ENCODE measurements at regions not wholly inside any gene's neighbourhood (a gene's known extent, or its start where the extent isn't known, plus 50 kb on each side); places are given as distances from the start of the nearest gene placed in this dataset.

GRCh38 chr1:172763057-172763456, 104.2 kb downstream of the FASLG start:
- Histone ChIP-seq H3K9me3 (ENCODE audit: insufficient read depth, low read length) (no peaks in the 10 kb centered on the region), H3K4me2 (ENCODE audit: low read depth, low read length, poor library complexity, severe bottlenecking) (no peak overlapping the region), H3K27me3 (ENCODE audit: low read length) (no peaks in the 10 kb centered on the region), H3K9me2 (replicated peaks; ENCODE audit: insufficient read depth, low read length) (no peaks in the 10 kb centered on the region), H4K20me1 (ENCODE audit: low read depth, low read length) (no peaks in the 10 kb centered on the region), H3F3A (ENCODE audit: insufficient read depth) (no peaks in the 10 kb centered on the region), H3K4me3 (ENCODE audit: insufficient read depth, low read length, poor library complexity, severe bottlenecking) (no peak overlapping the region), H3K27ac (ENCODE audit: low read depth, low read length) (no peak overlapping the region), H3K79me2 (ENCODE audit: insufficient read depth, low read length) (no peaks in the 10 kb centered on the region), H3K36me3 (ENCODE audit: low read length) (no peaks in the 10 kb centered on the region), H2AFZ (ENCODE audit: low read depth, low read length, severe bottlenecking) (no peak overlapping the region), H3K9ac (ENCODE audit: low read length) (no peak overlapping the region)
- TF ChIP-seq EZH2phosphoT487 (conservative IDR thresholded peaks at IDR 0.05; ENCODE audit: low read length) = no peak
- no peak for TF ChIP-seq CTCF (IDR thresholded peaks at IDR 0.05; ENCODE audit: insufficient read depth, low read length, poor library complexity, severe bottlenecking)

DNA sequence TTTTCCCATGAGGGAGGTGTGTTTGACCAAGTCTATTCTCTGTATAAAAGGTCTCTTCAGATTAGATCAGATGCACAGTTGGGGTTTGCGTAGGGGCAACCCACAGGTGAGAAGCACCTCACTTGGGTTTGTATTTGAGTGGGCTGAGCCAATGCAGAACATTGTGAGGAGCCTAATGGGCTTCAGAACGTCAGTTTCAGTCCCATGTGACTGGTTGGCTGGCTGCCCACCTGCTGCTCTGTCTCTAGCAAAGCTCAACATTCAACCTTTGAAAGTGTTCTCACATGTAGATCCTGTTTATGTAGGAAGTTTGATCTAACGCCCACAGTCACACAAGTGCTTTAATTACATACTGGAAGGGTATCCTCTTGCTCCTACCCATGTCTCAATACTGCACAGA, 105.5 kb downstream of the FASLG start:
- Histone ChIP-seq H4K20me1 (ENCODE audit: low read depth, low read length) (no peaks in the 10 kb centered on the region), H3K36me3 (ENCODE audit: low read length) (no peaks in the 10 kb centered on the region), H3F3A (ENCODE audit: insufficient read depth) (no peaks in the 10 kb centered on the region), H3K79me2 (ENCODE audit: insufficient read depth, low read length) (no peaks in the 10 kb centered on the region), H3K4me2 (ENCODE audit: low read depth, low read length, poor library complexity, severe bottlenecking) (no peak overlapping the region), H3K9me3 (ENCODE audit: insufficient read depth, low read length) (no peaks in the 10 kb centered on the region), H2AFZ (ENCODE audit: low read depth, low read length, severe bottlenecking) (no peak overlapping the region), H3K9ac (ENCODE audit: low read length) (no peak overlapping the region), H3K4me3 (ENCODE audit: insufficient read depth, low read length, poor library complexity, severe bottlenecking) (no peak overlapping the region), H3K27ac (ENCODE audit: low read depth, low read length) (no peak overlapping the region), H3K27me3 (ENCODE audit: low read length) (no peaks in the 10 kb centered on the region), H3K9me2 (replicated peaks; ENCODE audit: insufficient read depth, low read length) (no peaks in the 10 kb centered on the region)
- TF ChIP-seq EZH2phosphoT487 (conservative IDR thresholded peaks at IDR 0.05; ENCODE audit: low read length) = no peak
- TF ChIP-seq CTCF (IDR thresholded peaks at IDR 0.05; ENCODE audit: insufficient read depth, low read length, poor library complexity, severe bottlenecking) = no peak

- Histone ChIP-seq H3K4me3 (ENCODE audit: insufficient read depth, low read length, poor library complexity, severe bottlenecking) (no peak overlapping the region), H4K20me1 (ENCODE audit: low read depth, low read length) (no peaks in the 10 kb centered on the region), H3K9ac (ENCODE audit: low read length) (no peak overlapping the region), H3K9me3 (ENCODE audit: insufficient read depth, low read length) (no peaks in the 10 kb centered on the region), H3F3A (ENCODE audit: insufficient read depth) (no peaks in the 10 kb centered on the region), H3K36me3 (ENCODE audit: low read length) (no peaks in the 10 kb centered on the region), H3K27ac (ENCODE audit: low read depth, low read length) (no peak overlapping the region), H3K4me2 (ENCODE audit: low read depth, low read length, poor library complexity, severe bottlenecking) (no peak overlapping the region), H3K79me2 (ENCODE audit: insufficient read depth, low read length) (no peaks in the 10 kb centered on the region), H3K9me2 (replicated peaks; ENCODE audit: insufficient read depth, low read length) (no peaks in the 10 kb centered on the region), H2AFZ (ENCODE audit: low read depth, low read length, severe bottlenecking) (no peak overlapping the region), H3K27me3 (ENCODE audit: low read length) (no peaks in the 10 kb centered on the region)
- no peak for TF ChIP-seq CTCF (IDR thresholded peaks at IDR 0.05; ENCODE audit: insufficient read depth, low read length, poor library complexity, severe bottlenecking)
- no peak for TF ChIP-seq EZH2phosphoT487 (conservative IDR thresholded peaks at IDR 0.05; ENCODE audit: low read length)
These were observed 107.6 kb downstream of the FASLG start for GRCh38 chr1:172766462-172766861.

- Histone ChIP-seq H3K36me3 (ENCODE audit: low read length) (no peaks in the 10 kb centered on the region), H3K27me3 (ENCODE audit: low read length) (no peaks in the 10 kb centered on the region), H3F3A (ENCODE audit: insufficient read depth) (no peaks in the 10 kb centered on the region), H3K9me2 (replicated peaks; ENCODE audit: insufficient read depth, low read length) (no peaks in the 10 kb centered on the region), H3K4me3 (ENCODE audit: insufficient read depth, low read length, poor library complexity, severe bottlenecking) (no peak overlapping the region), H3K9ac (ENCODE audit: low read length) (no peak overlapping the region), H4K20me1 (ENCODE audit: low read depth, low read length) (no peaks in the 10 kb centered on the region), H3K9me3 (ENCODE audit: insufficient read depth, low read length) (no peaks in the 10 kb centered on the region), H3K27ac (ENCODE audit: low read depth, low read length) (no peak overlapping the region), H2AFZ (ENCODE audit: low read depth, low read length, severe bottlenecking) (no peak overlapping the region), H3K79me2 (ENCODE audit: insufficient read depth, low read length) (no peaks in the 10 kb centered on the region), H3K4me2 (ENCODE audit: low read depth, low read length, poor library complexity, severe bottlenecking) (no peak overlapping the region)
- TF ChIP-seq CTCF (IDR thresholded peaks at IDR 0.05; ENCODE audit: insufficient read depth, low read length, poor library complexity, severe bottlenecking) (no peak), EZH2phosphoT487 (conservative IDR thresholded peaks at IDR 0.05; ENCODE audit: low read length) (no peak)
These were observed 111.2 kb downstream of the FASLG start for GRCh38 chr1:172770071-172770470.

All from SU-DHL-6 (cell line).